ENCODE measurements at regions not wholly inside any gene's neighbourhood (a gene's known extent, or its start where the extent isn't known, plus 50 kb on each side); places are given as distances from the start of the nearest gene placed in this dataset.

- TF ChIP-seq CTCF (IDR thresholded peaks at IDR 0.05 in 2 of 3, conservative IDR thresholded peaks at IDR 0.05 in 1 of 3; ENCODE audit: borderline replicate concordance in 1 of 3, insufficient read depth in 1 of 3, low read depth in 2 of 3, low read length in 2 of 3) (no peak), ZFX (IDR thresholded peaks at IDR 0.05) (no peak), ATF3 (IDR thresholded peaks at IDR 0.05) (no peak), SIN3A (IDR thresholded peaks at IDR 0.05; ENCODE audit: low read depth) (no peak), POLR2AphosphoS5 (IDR thresholded peaks at IDR 0.05; ENCODE audit: low read depth, low read length) (no peak), CBX3 (IDR thresholded peaks at IDR 0.05; ENCODE audit: low read depth) (no peak), ZBTB33 (IDR thresholded peaks at IDR 0.05; ENCODE audit: extremely low read depth, insufficient replicate concordance, low read length) (no peak), EGR1 (IDR thresholded peaks at IDR 0.05; ENCODE audit: low read depth) (no peak)
Observed at GRCh38 chr2:67579806-67580205, 182.7 kb downstream of the ETAA1 start (continued).

- Histone ChIP-seq H3K4me3 (replicated peaks in 1 of 2; ENCODE audit: low read depth in 1 of 2, low read length in 2 of 2) (no peak overlapping the region), H3K9me2 (ENCODE audit: insufficient read depth) (no peaks in the 10 kb centered on the region), H3K4me1 (ENCODE audit: control insufficient read depth in 1 of 2, insufficient read depth in 2 of 2, low read length in 2 of 2) (no peaks in the 10 kb centered on the region), H3K9ac (ENCODE audit: low read length) (no peak overlapping the region), H3K27me3 (ENCODE audit: insufficient read depth, low read length) (no peaks in the 10 kb centered on the region), H4K20me1 (ENCODE audit: insufficient read depth) (no peaks in the 10 kb centered on the region), H3K36me3 (ENCODE audit: control insufficient read depth in 1 of 2, insufficient read depth in 2 of 2, low read length in 2 of 2) (no peaks in the 10 kb centered on the region), H2AFZ (ENCODE audit: low read depth, low read length, poor library complexity, severe bottlenecking) (no peak overlapping the region), H3K27ac (ENCODE audit: low read depth, low read length) (no peak overlapping the region), H3K9me3 (ENCODE audit: control insufficient read depth in 1 of 2, insufficient read depth in 1 of 2, low read depth in 1 of 2, low read length in 2 of 2) (no peaks in the 10 kb centered on the region; a peak in 2 of 4 replicates), H3K4me2 (ENCODE audit: low read length) (no peak overlapping the region), H3K79me2 (ENCODE audit: insufficient read depth, low read length) (no peaks in the 10 kb centered on the region)
- no TSS peak for BruUV-seq (replicated peaks)
- TF ChIP-seq RAD21 (IDR thresholded peaks at IDR 0.05; ENCODE audit: low read depth) (peak; percentile 17; the same call in 1 of the 2 replicates), CTCF (IDR thresholded peaks at IDR 0.05 in 2 of 3, conservative IDR thresholded peaks at IDR 0.05 in 1 of 3; ENCODE audit: borderline replicate concordance in 1 of 3, insufficient read depth in 1 of 3, low read depth in 2 of 3, low read length in 2 of 3) (peak; percentile 5 to 47 (median 40); a peak in 4 of 6 replicates), ELF1 (IDR thresholded peaks at IDR 0.05; ENCODE audit: borderline replicate concordance, low read depth) (no peak), CBX3 (IDR thresholded peaks at IDR 0.05; ENCODE audit: low read depth) (no peak), EZH2phosphoT487 (IDR thresholded peaks at IDR 0.05; ENCODE audit: borderline replicate concordance) (no peak), EZH2 (IDR thresholded peaks at IDR 0.05) (no peak), TCF7L2 (IDR thresholded peaks at IDR 0.05; ENCODE audit: borderline replicate concordance, extremely low read depth, insufficient read depth, insufficient read length) (no peak), CEBPB (IDR thresholded peaks at IDR 0.05; ENCODE audit: low read depth) (no peak)
- ATAC-seq (peak; percentile 66), DNase-seq (ENCODE audit: low read depth, low spot score) (no peak)
- ChIA-PET RAD21 (ENCODE audit: low non-redundant PET in 1 of 2, low total read pairs in 2 of 2, uncharacterized antibody in 2 of 2, unreplicated experiment in 2 of 2) (no interaction called here), POLR2A (no interaction called here), CTCF (no interaction called here)
- intact Hi-C loops (cut with micrococcal nuclease): no loop called here
Observed at GRCh38 chr2:67581751-67582150, 184.6 kb downstream of the ETAA1 start.

All from HCT116 (cell line).